NCI-H2107 treated with DMSO at 0.1 percent for 48 hours (cell line): ENCODE measurements at regions not wholly inside any gene's neighbourhood (a gene's known extent, or its start where the extent isn't known, plus 50 kb on each side); places are given as distances from the start of the nearest gene placed in this dataset.
"Not testable (repeated sequence)": the region's sequence is repeated elsewhere in the genome, so short reads cannot be mapped to it uniquely, and the experiment has no call there.

Experiments used
- DNase-seq: peaks from one replicate; lab custom pipeline; 2025; ENCODE audit not compliant: unreplicated experiment; lab: John Stamatoyannopoulos, UW

- DNase-seq = not testable (repeated sequence)
These were observed 133.1 kb downstream of the CENPC start for GRCh38 chr4:67412153-67412712.

GRCh38 chr4:67403342-67403741 is 142.0 kb downstream of the CENPC start:
- no peak for DNase-seq

- DNase-seq = no peak
These were observed 143.4 kb downstream of the CENPC start for GRCh38 chr4:67401902-67402301.

- DNase-seq = no peak
These were observed 147.4 kb downstream of the CENPC start for GRCh38 chr4:67397931-67398330.

GRCh38 chr4:67397031-67397430 is 148.3 kb downstream of the CENPC start:
- no peak for DNase-seq

- DNase-seq = no peak
These were observed 149.3 kb downstream of the CENPC start for GRCh38 chr4:67396008-67396407.

- DNase-seq = no peak
These were observed 150.4 kb downstream of the CENPC start for GRCh38 chr4:67394879-67395278.

GRCh38 chr4:67393699-67394281 is 151.5 kb downstream of the CENPC start:
- DNase-seq = peak; percentile 0

GRCh38 chr4:67393007-67393406 is 152.3 kb downstream of the CENPC start:
- DNase-seq = no peak

- DNase-seq = not testable (repeated sequence)
These were observed 163.9 kb downstream of the CENPC start for GRCh38 chr4:67381406-67381804.

- not testable (repeated sequence) for DNase-seq
These were observed 164.4 kb downstream of the CENPC start for GRCh38 chr4:67380702-67381405.

- no peak for DNase-seq
These were observed 165.1 kb downstream of the CENPC start for GRCh38 chr4:67380154-67380553.

- DNase-seq = no peak
These were observed 170.0 kb downstream of the CENPC start for GRCh38 chr4:67375291-67375690.

- no peak for DNase-seq
These were observed 173.7 kb downstream of the CENPC start for GRCh38 chr4:67371615-67372014.

GRCh38 chr4:67366311-67366861 is 178.9 kb downstream of the CENPC start:
- no peak for DNase-seq

GRCh38 chr4:67365661-67366245 is 179.6 kb downstream of the CENPC start:
- DNase-seq = no peak

- DNase-seq = no peak
These were observed 189.5 kb downstream of the CENPC start for GRCh38 chr4:67355806-67356205.

- no peak for DNase-seq
These were observed 198.6 kb downstream of the CENPC start for GRCh38 chr4:67346654-67347053.

GRCh38 chr4:67344594-67345380 is 200.5 kb downstream of the CENPC start:
- DNase-seq = no peak

- DNase-seq = no peak
These were observed 202.1 kb downstream of the CENPC start for GRCh38 chr4:67343199-67343598.

GRCh38 chr4:67342291-67342690 is 203.0 kb downstream of the CENPC start:
- no peak for DNase-seq
